Panc1 (cell line): ENCODE measurements at regions not wholly inside any gene's neighbourhood (a gene's known extent, or its start where the extent isn't known, plus 50 kb on each side); places are given as distances from the start of the nearest gene placed in this dataset.

ENCODE experiments used
- CTCF ChIP-seq: fragments of 450-650 bp; IDR thresholded peaks from 2 replicates; pipeline ENCODE4 v1.5.1; 2017; ENCODE audit warnings: mild to moderate bottlenecking
- POLR2AphosphoS5 ChIP-seq: IDR thresholded peaks from 2 replicates; pipeline ENCODE4 v1.6.1; 2012; ENCODE audit warnings: mild to moderate bottlenecking, low read depth, low read length, moderate library complexity
- REST ChIP-seq, 2 experiments: IDR thresholded peaks; 2 replicates each; pipeline ENCODE4 v1.6.1; 2011 to 2012; ENCODE audit warnings: low read depth in 2 of 2, control low read depth in 1 of 2, low read length in 1 of 2, mild to moderate bottlenecking in 1 of 2, moderate library complexity in 1 of 2; ENCODE audit not compliant: insufficient read depth in 1 of 2

- TF ChIP-seq CTCF (no peak), POLR2AphosphoS5 (no peak), REST (IDR thresholded peaks at IDR 0.05; ENCODE audit: insufficient read depth in 1 of 2, low read depth in 2 of 2, low read length in 1 of 2) (no peak)
Observed at GRCh38 chr2:116832148-116832547, 982.3 kb upstream of the DDX18 start.
